ENCODE measurements at regions not wholly inside any gene's neighbourhood (a gene's known extent, or its start where the extent isn't known, plus 50 kb on each side); places are given as distances from the start of the nearest gene placed in this dataset.

DNA sequence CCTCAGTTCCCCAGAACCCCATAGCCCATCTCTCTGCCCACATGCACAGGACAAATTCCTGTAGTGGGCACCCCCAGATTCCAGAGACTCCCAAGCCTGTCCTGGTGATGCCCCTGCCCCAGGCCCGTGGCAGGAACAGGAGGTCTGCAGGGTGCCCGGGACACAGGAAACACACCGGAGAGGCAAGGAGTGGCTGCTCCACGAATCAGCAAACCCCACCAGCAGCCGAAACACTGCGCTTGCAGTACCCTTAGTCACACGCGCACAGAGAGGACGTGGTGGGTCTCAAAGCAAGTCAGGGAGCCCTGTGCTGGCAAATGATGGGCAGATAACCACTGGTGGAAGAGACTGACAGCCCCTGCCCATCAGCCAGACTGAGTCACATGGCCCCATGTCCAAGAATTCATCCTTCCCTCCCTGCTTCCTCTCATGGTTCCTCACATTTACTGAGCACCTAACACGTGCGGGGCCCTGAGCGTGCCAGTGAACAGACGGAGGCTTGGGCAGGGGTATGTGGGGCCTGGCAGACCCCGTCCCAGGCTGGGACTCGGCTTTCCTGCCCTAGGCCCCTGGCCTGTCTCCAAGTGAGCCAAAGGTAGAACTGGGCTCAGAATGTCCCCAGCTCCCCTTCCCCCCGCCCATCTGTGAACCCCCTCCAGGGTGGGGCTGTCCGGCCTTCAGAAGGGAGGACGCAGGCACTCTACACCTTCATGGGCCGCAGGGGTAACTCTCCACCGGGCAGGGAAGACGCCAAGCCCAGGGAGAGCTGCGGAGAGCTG, 130.4 kb upstream of the IQSEC1 start:
- TF ChIP-seq, protein P1, sequence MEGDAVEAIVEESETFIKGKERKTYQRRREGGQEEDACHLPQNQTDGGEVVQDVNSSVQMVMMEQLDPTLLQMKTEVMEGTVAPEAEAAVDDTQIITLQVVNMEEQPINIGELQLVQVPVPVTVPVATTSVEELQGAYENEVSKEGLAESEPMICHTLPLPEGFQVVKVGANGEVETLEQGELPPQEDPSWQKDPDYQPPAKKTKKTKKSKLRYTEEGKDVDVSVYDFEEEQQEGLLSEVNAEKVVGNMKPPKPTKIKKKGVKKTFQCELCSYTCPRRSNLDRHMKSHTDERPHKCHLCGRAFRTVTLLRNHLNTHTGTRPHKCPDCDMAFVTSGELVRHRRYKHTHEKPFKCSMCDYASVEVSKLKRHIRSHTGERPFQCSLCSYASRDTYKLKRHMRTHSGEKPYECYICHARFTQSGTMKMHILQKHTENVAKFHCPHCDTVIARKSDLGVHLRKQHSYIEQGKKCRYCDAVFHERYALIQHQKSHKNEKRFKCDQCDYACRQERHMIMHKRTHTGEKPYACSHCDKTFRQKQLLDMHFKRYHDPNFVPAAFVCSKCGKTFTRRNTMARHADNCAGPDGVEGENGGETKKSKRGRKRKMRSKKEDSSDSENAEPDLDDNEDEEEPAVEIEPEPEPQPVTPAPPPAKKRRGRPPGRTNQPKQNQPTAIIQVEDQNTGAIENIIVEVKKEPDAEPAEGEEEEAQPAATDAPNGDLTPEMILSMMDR (IDR thresholded peaks at IDR 0.05) = no peak
- Mint-ChIP-seq H3K36me3 (ENCODE audit: low read depth) (no peaks in the 10 kb centered on the region), H3K27me3 (ENCODE audit: low read depth, poor library complexity) (peaks cover 69% of the 10 kb centered on the region), H3K9me3 (no peaks in the 10 kb centered on the region), H3K4me3 (no peak overlapping the region), H3K4me1 (peaks cover 9% of the 10 kb centered on the region), H3K27ac (no peak overlapping the region)
- DNase-seq = no peak

DNA sequence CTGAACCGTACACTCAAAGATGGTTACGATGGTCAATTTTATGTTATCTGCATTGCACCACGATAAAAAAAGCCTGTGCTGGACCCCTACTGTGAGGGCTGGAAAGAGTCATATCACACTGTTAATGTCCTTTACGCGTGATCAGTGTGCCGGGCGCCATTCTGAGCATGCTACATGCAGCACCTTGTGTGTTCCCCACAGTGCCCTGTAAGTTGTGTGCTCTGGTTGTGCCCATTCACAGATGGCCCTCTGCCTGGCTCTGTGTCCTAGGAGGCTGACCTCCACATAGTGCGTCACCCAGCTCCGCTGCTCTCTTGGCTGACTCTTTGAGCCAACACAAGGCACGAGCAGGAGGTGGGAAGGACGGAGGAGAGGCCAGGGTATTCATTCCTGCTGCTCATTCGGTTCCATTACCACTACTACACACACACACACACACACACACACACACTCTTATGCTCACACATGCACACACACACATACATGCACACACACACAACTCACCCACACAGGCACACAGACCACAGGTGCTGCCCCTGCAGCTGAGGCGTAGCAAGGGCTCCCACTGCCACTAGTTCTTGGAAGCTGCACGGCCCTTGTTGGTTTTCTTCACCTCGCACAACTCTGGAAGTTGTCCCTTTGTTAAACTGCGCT, 129.6 kb upstream of the IQSEC1 start:
- Mint-ChIP-seq H3K4me1 (peaks cover 9% of the 10 kb centered on the region), H3K36me3 (ENCODE audit: low read depth) (no peaks in the 10 kb centered on the region), H3K9me3 (no peaks in the 10 kb centered on the region), H3K27ac (no peak overlapping the region), H3K4me3 (no peak overlapping the region), H3K27me3 (ENCODE audit: low read depth, poor library complexity) (peaks cover 62% of the 10 kb centered on the region)
- no peak for DNase-seq
- TF ChIP-seq, protein P1 (IDR thresholded peaks at IDR 0.05) = no peak

DNA sequence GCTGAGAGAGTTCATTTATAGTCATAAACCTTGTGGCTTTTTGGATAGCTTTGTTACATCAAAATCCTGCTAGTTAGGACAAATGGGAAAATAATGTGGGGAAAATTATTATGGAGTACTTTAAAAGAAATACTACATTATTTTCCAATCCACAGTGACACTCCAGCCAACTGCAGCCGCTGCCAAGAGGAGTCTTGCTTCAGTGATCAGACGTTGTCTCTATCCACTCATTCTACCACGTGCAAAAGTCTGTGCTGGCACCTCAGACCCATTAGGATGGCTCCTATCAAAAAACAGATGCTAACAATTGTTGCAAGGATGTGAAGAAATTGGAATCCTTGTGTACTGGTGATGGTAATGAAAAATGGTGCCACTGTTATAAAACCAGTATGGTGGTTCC, 128.6 kb upstream of the IQSEC1 start:
- H3K27ac Mint-ChIP-seq = no peak overlapping the region
- H3K4me1 Mint-ChIP-seq = peaks cover 9% of the 10 kb centered on the region
- no peaks in the 10 kb centered on the region for H3K9me3 Mint-ChIP-seq
- DNase-seq = no peak
- peaks cover 53% of the 10 kb centered on the region for H3K27me3 Mint-ChIP-seq (ENCODE audit: low read depth, poor library complexity)
- H3K36me3 Mint-ChIP-seq (ENCODE audit: low read depth) = no peaks in the 10 kb centered on the region
- H3K4me3 Mint-ChIP-seq = no peak overlapping the region
- TF ChIP-seq, protein P1 (IDR thresholded peaks at IDR 0.05) = no peak

DNA sequence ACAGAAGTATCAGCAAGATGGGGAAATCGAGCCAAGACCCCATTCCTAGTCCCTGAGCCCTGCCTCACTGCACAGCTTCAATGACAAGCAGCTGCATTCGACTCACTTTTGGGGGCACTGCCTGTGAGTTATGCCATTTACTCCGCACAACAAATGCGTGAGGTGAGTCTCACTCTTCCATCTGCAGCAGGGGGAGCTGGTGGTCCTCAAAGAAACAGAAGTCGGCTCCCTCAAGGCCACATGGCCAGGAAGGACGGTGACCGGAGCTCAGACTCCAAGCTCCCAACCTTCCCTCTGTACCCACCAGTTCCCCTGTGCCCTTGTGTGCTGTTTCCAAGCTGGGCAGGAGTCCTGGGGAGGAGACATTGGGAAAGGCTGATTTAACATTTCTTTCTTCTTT, 127.7 kb upstream of the IQSEC1 start:
- Mint-ChIP-seq H3K4me1 (peaks cover 15% of the 10 kb centered on the region), H3K27ac (no peak overlapping the region), H3K9me3 (no peaks in the 10 kb centered on the region), H3K36me3 (ENCODE audit: low read depth) (no peaks in the 10 kb centered on the region), H3K27me3 (ENCODE audit: low read depth, poor library complexity) (peaks cover 56% of the 10 kb centered on the region), H3K4me3 (no peak overlapping the region)
- peak; percentile 38 for DNase-seq
- TF ChIP-seq, protein P1 (IDR thresholded peaks at IDR 0.05) = peak; percentile 44

DNA sequence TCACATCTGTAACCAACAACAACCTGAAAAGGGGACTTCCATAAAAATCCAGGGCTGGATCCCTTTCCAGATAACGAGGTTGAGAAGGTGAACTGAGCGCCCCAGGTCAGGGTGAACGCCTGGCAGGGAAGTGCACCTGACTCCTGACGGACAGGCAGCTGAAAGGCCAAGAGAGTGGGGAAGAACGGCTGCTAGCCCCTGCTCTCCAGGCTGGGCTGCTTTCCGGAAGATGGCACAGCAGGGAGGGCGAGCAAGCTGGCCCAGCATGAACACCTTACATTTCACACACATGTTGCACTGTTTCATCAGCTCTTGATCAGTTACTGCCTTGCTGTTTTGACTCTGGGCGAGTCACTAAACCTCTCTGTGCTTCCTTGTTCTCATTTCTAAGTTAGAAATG, 127.2 kb upstream of the IQSEC1 start:
- Mint-ChIP-seq H3K27ac (no peak overlapping the region), H3K4me1 (peaks cover 15% of the 10 kb centered on the region), H3K27me3 (ENCODE audit: low read depth, poor library complexity) (peaks cover 54% of the 10 kb centered on the region), H3K4me3 (no peak overlapping the region), H3K36me3 (ENCODE audit: low read depth) (no peaks in the 10 kb centered on the region), H3K9me3 (no peaks in the 10 kb centered on the region)
- DNase-seq = no peak
- TF ChIP-seq, protein P1 (IDR thresholded peaks at IDR 0.05) = no peak
